ENCODE measurements at regions not wholly inside any gene's neighbourhood (a gene's known extent, or its start where the extent isn't known, plus 50 kb on each side); places are given as distances from the start of the nearest gene placed in this dataset.

- H3K4me3 ChIP-seq: no peak overlapping the region
- no peak overlapping the region for H3K27ac ChIP-seq
- H3K4me1 ChIP-seq: peaks cover 0 to 8% (median 0%) of the 10 kb centered on the region in 6 donors
- intact Hi-C loops (cut with DNase I; ENCODE audit: low total_unique reads): no loop called here
- peaks cover 0 to 11% (median 0%) of the 10 kb centered on the region in 7 donors for H3K27me3 ChIP-seq (replicated peaks in 1 of 7)
- WGBS, 5 donors: 78 to 92% (median 89%) methylated on average over 3 to 8 of the region's 8 CpGs
- DNase-seq: no peak
- no peaks in the 10 kb centered on the region for H3K36me3 ChIP-seq
- H3K9me3 ChIP-seq: peaks cover 0 to under 1% (median 0%) of the 10 kb centered on the region in 8 donors
- TF ChIP-seq CTCF (IDR thresholded peaks at IDR 0.05 in 8 of 11, conservative IDR thresholded peaks at IDR 0.05 in 3 of 11): no peak
- TF ChIP-seq POLR2AphosphoS5 (IDR thresholded peaks at IDR 0.05): no peak
- TF ChIP-seq POLR2A (IDR thresholded peaks at IDR 0.05): no peak
Observed at GRCh38 chr22:48139776-48140175, 1377.3 kb downstream of the TBC1D22A start.

DNA sequence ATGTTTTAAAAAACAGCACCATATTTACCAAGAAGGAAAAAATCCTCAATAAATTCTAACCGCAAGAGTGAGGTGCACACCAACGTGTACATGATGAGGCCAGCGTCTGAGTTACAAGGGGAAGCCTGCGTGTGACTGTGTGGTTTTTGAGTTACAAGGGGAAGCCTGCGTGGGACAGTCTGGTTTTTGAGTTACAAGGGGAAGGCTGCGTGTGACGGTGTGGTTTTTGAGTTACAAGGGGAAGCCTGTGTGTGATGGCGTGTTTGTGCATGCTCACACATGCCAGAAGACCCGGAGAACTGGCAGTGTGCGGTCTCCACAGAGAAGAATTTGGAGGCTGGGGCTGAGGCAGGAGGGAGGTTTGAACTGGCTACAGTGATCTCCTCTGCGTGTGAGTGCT lies 1376.4 kb downstream of the TBC1D22A start:
- WGBS, 5 donors: 27 to 55% (median 34%) methylated on average over 11 of the region's 11 CpGs
- no peak overlapping the region for H3K4me3 ChIP-seq
- H3K4me1 ChIP-seq: peaks cover 0 to 8% (median 0%) of the 10 kb centered on the region in 6 donors
- peaks cover 0 to 9% (median 6%) of the 10 kb centered on the region in 8 donors for H3K9me3 ChIP-seq
- no peak overlapping the region for H3K27ac ChIP-seq
- peaks cover 0 to 4% (median 0%) of the 10 kb centered on the region in 7 donors for H3K27me3 ChIP-seq (replicated peaks in 1 of 7)
- no peaks in the 10 kb centered on the region for H3K36me3 ChIP-seq
- no peak for DNase-seq
- intact Hi-C loops (cut with DNase I; ENCODE audit: low total_unique reads): no loop called here
- TF ChIP-seq POLR2A (IDR thresholded peaks at IDR 0.05) (no peak), CTCF (IDR thresholded peaks at IDR 0.05 in 8 of 11, conservative IDR thresholded peaks at IDR 0.05 in 3 of 11) (no peak), POLR2AphosphoS5 (IDR thresholded peaks at IDR 0.05) (no peak)

DNA sequence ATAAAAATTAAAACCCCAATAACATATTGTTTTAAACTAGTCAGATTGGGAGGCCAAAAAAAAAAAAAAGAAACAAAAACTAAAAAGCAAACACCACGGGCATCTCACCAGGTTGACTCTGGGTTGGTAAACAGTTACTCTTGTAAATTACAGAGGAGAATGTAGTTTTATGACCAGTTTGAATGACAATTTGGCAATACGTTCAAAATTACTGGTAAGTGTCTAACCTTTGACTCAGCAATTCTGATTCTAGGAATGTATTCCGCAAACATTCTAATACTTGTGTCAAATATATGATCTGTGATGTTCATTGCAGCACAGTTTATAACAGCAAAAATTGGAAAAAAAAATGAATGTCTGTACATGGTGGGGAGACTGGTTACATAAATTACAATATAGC lies 1376.0 kb downstream of the TBC1D22A start:
- H3K4me1 ChIP-seq: peaks cover 0 to 8% (median 0%) of the 10 kb centered on the region in 6 donors
- WGBS, 5 donors: 28 to 40% (median 37%) methylated on average over 3 of the region's 3 CpGs

DNA sequence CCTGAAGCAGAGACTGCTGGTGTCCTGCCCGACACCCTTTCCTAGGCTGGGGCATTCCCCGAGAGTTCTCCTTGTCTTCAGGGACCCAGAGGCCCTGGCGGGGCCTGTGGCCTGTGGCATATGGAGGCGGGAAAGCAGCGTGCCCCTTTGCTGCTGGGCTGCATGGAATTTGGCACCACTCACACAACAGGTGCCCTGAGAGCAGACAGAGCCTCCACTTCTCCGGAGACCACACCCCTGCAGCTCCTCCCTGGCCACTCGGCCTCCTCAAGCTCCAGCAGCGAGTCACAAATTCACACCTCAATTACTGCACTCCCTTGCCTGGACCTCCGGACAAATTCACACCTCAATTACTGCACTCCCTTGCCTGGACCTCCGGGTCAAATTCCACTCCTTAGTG lies 1375.2 kb downstream of the TBC1D22A start:
- intact Hi-C loops (cut with DNase I; ENCODE audit: low total_unique reads): no loop called here
- Histone ChIP-seq H3K9me3 (peaks cover 0 to 13% (median 8%) of the 10 kb centered on the region in 8 donors), H3K36me3 (no peaks in the 10 kb centered on the region), H3K4me1 (peaks cover 0 to 8% (median 0%) of the 10 kb centered on the region in 6 donors), H3K4me3 (no peak overlapping the region), H3K27me3 (replicated peaks in 1 of 7) (peaks cover 0 to 4% (median 0%) of the 10 kb centered on the region in 7 donors), H3K27ac (no peak overlapping the region)
- no peak for DNase-seq
- no peak for TF ChIP-seq POLR2AphosphoS5 (IDR thresholded peaks at IDR 0.05)
- no peak for TF ChIP-seq CTCF (IDR thresholded peaks at IDR 0.05 in 8 of 11, conservative IDR thresholded peaks at IDR 0.05 in 3 of 11)
- TF ChIP-seq POLR2A (IDR thresholded peaks at IDR 0.05): no peak
- 72 to 82% (median 78%) methylated on average over 10 of the region's 10 CpGs for WGBS, 5 donors

More for the DNA sequence above, 1376.0 kb downstream of the TBC1D22A start:
- Histone ChIP-seq H3K9me3 (peaks cover 0 to 13% (median 8%) of the 10 kb centered on the region in 8 donors), H3K27me3 (replicated peaks in 1 of 7) (peaks cover 0 to 4% (median 0%) of the 10 kb centered on the region in 7 donors), H3K4me3 (no peak overlapping the region), H3K27ac (no peak overlapping the region), H3K36me3 (no peaks in the 10 kb centered on the region)
- TF ChIP-seq POLR2A (IDR thresholded peaks at IDR 0.05): no peak
- TF ChIP-seq CTCF (IDR thresholded peaks at IDR 0.05 in 8 of 11, conservative IDR thresholded peaks at IDR 0.05 in 3 of 11): no peak
- no peak for TF ChIP-seq POLR2AphosphoS5 (IDR thresholded peaks at IDR 0.05)
- no peak for DNase-seq
- intact Hi-C loops (cut with DNase I; ENCODE audit: low total_unique reads): no loop called here

All from spleen (tissue), 11 donors.